HepG2 (cell line): ENCODE measurements at regions not wholly inside any gene's neighbourhood (a gene's known extent, or its start where the extent isn't known, plus 50 kb on each side); places are given as distances from the start of the nearest gene placed in this dataset.
A peak's percentile ranks its signal among the peaks of the same experiment; 100 is the strongest.

Experiments used
- ATAC-seq: fragments of 200-7000 bp; cut with Tn5 transposase; 3 replicates; pipeline ENCODE4 v1.9.1; 2020; ENCODE audit warnings: mild to moderate bottlenecking, moderate library complexity
- BruUV-seq: library from RNA; stranded (reverse); fragments of 400-500 nt; replicated peaks from 2 replicates; lab custom pipeline; 2021; lab: Mats Ljungman, UMichigan
- CTCF ChIA-PET: fragments of 300-600 bp; formaldehyde crosslinking; extraction: SDS; loops from one replicate; lab custom pipeline; 2021; ENCODE audit warnings: low total read pairs, inconsistent platforms, low intra/inter-chr PET ratio; lab: Yijun Ruan, JAX
- POLR2A ChIA-PET: fragments of 350-600 bp; sonication (Branson Sonifier 250); formaldehyde crosslinking; loops from one replicate; lab custom pipeline; 2020; ENCODE audit warnings: antibody characterized with exemption, inconsistent platforms; lab: Yijun Ruan, JAX
- DNase-seq: peaks from one replicate; pipeline ENCODE4 v3.0.0-alpha.2; 2015; ENCODE audit warnings: low spot score
- FAIRE-seq: peaks from 3 replicates; lab custom pipeline; 2011; peaks lifted over from hg19 to GRCh38; lab: Jason Lieb, UNC
- H2AFZ ChIP-seq: one replicate; pipeline ENCODE4 v1.6.1; 2011; ENCODE audit warnings: low read length, inconsistent platforms
- H3K27ac ChIP-seq: fragments of 300-600 bp; 3 replicates; pipeline ENCODE4 v1.8.0; 2011; ENCODE audit warnings: mixed run types, mild to moderate bottlenecking, mixed read lengths, low read length, inconsistent platforms; ENCODE audit not compliant: insufficient read depth; ENCODE audit errors: extremely low read length
- H3K27me3 ChIP-seq, 2 experiments: fragments of 200-600 bp in 1 of 2; 2 replicates in 1 of 2; 3 replicates in 1 of 2; pipeline versions ENCODE4 v1.6.0 to v1.8.0; 2011; ENCODE audit warnings: low read length in 2 of 2, mild to moderate bottlenecking in 2 of 2, moderate library complexity in 2 of 2, inconsistent platforms in 1 of 2; ENCODE audit not compliant: insufficient read depth in 2 of 2, control insufficient read depth in 1 of 2
- H3K36me3 ChIP-seq, 2 experiments: fragments of 200-600 bp in 1 of 2; replicated peaks in 1 of 2; 2 replicates in 1 of 2; 3 replicates in 1 of 2; pipeline versions ENCODE4 v1.5.1 to v1.8.0; 2011; ENCODE audit warnings: low read length in 2 of 2, inconsistent platforms in 1 of 2; ENCODE audit not compliant: insufficient read depth in 2 of 2, control insufficient read depth in 1 of 2
- H3K4me1 ChIP-seq: 2 replicates; pipeline ENCODE4 v1.5.1; 2012; ENCODE audit warnings: low read length, inconsistent platforms; ENCODE audit not compliant: insufficient read depth
- H3K4me2 ChIP-seq: 2 replicates; pipeline ENCODE4 v1.6.0; 2011; ENCODE audit warnings: low read depth, low read length, inconsistent platforms
- H3K4me3 ChIP-seq, 3 experiments: fragments of 200-600 bp in 1 of 3; sonication (generic), shearing (Covaris generic) in 1 of 3; replicated peaks in 1 of 3; 2 replicates each; pipeline ENCODE4 v1.5.1; 2011 to 2016; ENCODE audit warnings: low read length in 3 of 3, inconsistent platforms in 2 of 3, low read depth in 2 of 3, mild to moderate bottlenecking in 2 of 3, control low read depth in 1 of 3, mixed read lengths in 1 of 3; ENCODE audit not compliant: insufficient read depth in 1 of 3
- H3K79me2 ChIP-seq: one replicate; pipeline ENCODE4 v1.6.1; 2011; ENCODE audit warnings: low read length, inconsistent platforms; ENCODE audit not compliant: insufficient read depth
- H3K9ac ChIP-seq: 2 replicates; pipeline ENCODE4 v1.6.0; 2011; ENCODE audit warnings: mild to moderate bottlenecking, low read depth, low read length, inconsistent platforms; ENCODE audit not compliant: insufficient read depth
- H3K9me3 ChIP-seq: 2 replicates; pipeline ENCODE4 v1.5.1; 2012; ENCODE audit warnings: mild to moderate bottlenecking, low read length
- H4K20me1 ChIP-seq: 2 replicates; pipeline ENCODE4 v1.6.0; 2011; ENCODE audit warnings: inconsistent platforms, mild to moderate bottlenecking, low read length, moderate library complexity; ENCODE audit not compliant: insufficient read depth
- NAIF1 ChIP-seq: sonication (generic); formaldehyde crosslinking; IDR thresholded peaks from 2 replicates; pipeline ENCODE4 v1.5.0; 2020; ENCODE audit warnings: mild to moderate bottlenecking, missing genetic modification reagents, borderline replicate concordance
- SYNCRIP ChIP-seq: fragments of 200-400 bp; formaldehyde crosslinking; IDR thresholded peaks from 2 replicates; pipeline ENCODE4 v1.6.1; 2018; ENCODE audit warnings: mild to moderate bottlenecking, low read depth, low read length; ENCODE audit not compliant: insufficient read depth
- TEAD3 ChIP-seq: optimal IDR thresholded peaks from 2 replicates; pipeline ENCODE3; 2016; ENCODE audit warnings: borderline replicate concordance
- ZNF343 ChIP-seq: sonication (generic); formaldehyde crosslinking; IDR thresholded peaks from 2 replicates; pipeline ENCODE4 v1.4.0; 2020; ENCODE audit warnings: mild to moderate bottlenecking, missing genetic modification reagents
- WGBS: methylation state at CpG from one replicate; pipeline ENCODE4 v1.1.6; 2017; ENCODE audit warnings: low lambda C conversion rate; 5-methylcytosine and 5-hydroxymethylcytosine counted together
- in situ Hi-C: cut with HindIII; loops from 2 replicates; pipeline ENCODE4 v1.10.0; 2017; ENCODE audit warnings: low pct_unique_long_range_greater_than_20kb; ENCODE audit not compliant: extremely low pct_ligation_motif_present
- intact Hi-C: fragments of 100-400 bp; cut with micrococcal nuclease; formaldehyde crosslinking; loops from one replicate; pipeline ENCODE4 v1.10.0; 2022; ENCODE audit not compliant: unreplicated experiment

- intact Hi-C loops (no loop called here), in situ Hi-C loops (no loop called here)
- peak; percentile 8 for DNase-seq
- Histone ChIP-seq H3K4me3 (no peak overlapping the region), H4K20me1 (no peaks in the 10 kb centered on the region), H3K27ac (no peak overlapping the region), H3K9ac (no peak overlapping the region), H3K36me3 (no peaks in the 10 kb centered on the region), H3K4me2 (no peak overlapping the region), H3K27me3 (no peaks in the 10 kb centered on the region), H3K9me3 (no peaks in the 10 kb centered on the region), H3K4me1 (peaks cover 9% of the 10 kb centered on the region), H2AFZ (no peak overlapping the region), H3K79me2 (no peaks in the 10 kb centered on the region)
- ATAC-seq: peak; percentile 68
- WGBS: 16% methylated on average over 4 of the region's 4 CpGs
- no peak for FAIRE-seq
- ChIA-PET CTCF (no interaction called here), POLR2A (no interaction called here)
- TF ChIP-seq ZNF343 (CRISPR knock-in tag) (no peak), SYNCRIP (no peak), TEAD3 (CRISPR knock-in tag) (peak; percentile 71)
- BruUV-seq: no TSS peak
Measured at GRCh38 chr3:96192966-96193550, 621.3 kb upstream of the EPHA6 start.

GRCh38 chr3:96200897-96201296 is 613.5 kb upstream of the EPHA6 start:
- FAIRE-seq: no peak
- no peak for TF ChIP-seq NAIF1 (CRISPR knock-in tag)
- H3K4me3 ChIP-seq: no peak overlapping the region
- no peak for ATAC-seq
- H3K4me2 ChIP-seq: no peak overlapping the region
- no peaks in the 10 kb centered on the region for H3K27me3 ChIP-seq
- in situ Hi-C loops: no loop called here
- H3K27ac ChIP-seq: no peak overlapping the region
- ChIA-PET POLR2A (no interaction called here), CTCF (no interaction called here)
- BruUV-seq: no TSS peak
- H3K4me1 ChIP-seq: no peaks in the 10 kb centered on the region
- no peaks in the 10 kb centered on the region for H3K9me3 ChIP-seq
- no peak overlapping the region for H3K9ac ChIP-seq
- H2AFZ ChIP-seq: no peak overlapping the region
- no peaks in the 10 kb centered on the region for H4K20me1 ChIP-seq
- intact Hi-C loops: no loop called here
- no peak for DNase-seq
- 0% methylated on average over 1 of the region's 1 CpG for WGBS
- H3K36me3 ChIP-seq: no peaks in the 10 kb centered on the region
- H3K79me2 ChIP-seq: no peaks in the 10 kb centered on the region
